ENCODE measurements at regions not wholly inside any gene's neighbourhood (a gene's known extent, or its start where the extent isn't known, plus 50 kb on each side); places are given as distances from the start of the nearest gene placed in this dataset.

DNA sequence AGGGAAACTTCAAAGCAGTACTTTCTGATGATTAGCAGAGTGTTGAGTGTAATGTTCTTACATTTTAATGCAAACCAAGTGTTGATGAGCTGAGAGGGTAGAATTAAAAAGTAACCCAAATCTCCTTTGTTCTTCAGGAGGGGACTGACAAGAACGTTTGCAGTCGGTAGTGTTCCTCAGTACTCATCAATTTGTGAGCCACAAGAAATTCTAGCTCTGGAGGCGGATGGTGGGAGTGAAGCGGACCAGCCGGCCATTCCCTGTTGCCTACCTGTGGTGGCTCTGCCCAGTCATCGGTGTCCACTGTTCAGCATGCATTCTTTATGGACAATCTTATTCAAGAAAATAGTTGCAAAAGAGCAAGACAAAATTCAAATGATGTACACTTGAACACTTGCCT lies 438.6 kb upstream of the POU3F3 start:
- H3K56ac ChIP-seq (ENCODE audit: insufficient read length, low read depth, low read length), result no peak overlapping the region
- no peak overlapping the region for H3K18ac ChIP-seq (ENCODE audit: insufficient read length, low read depth, low read length)
- H3K79me2 ChIP-seq (ENCODE audit: insufficient read depth, low read length), result no peaks in the 10 kb centered on the region
- no peak overlapping the region for H3K23ac ChIP-seq (ENCODE audit: insufficient read length, low read depth, low read length)
- H3K4me3 Mint-ChIP-seq, result no peak overlapping the region
- H4K8ac ChIP-seq (replicated peaks; ENCODE audit: insufficient read length, low read depth, low read length), result no peak overlapping the region
- no peak overlapping the region for H3T11ph ChIP-seq (ENCODE audit: low read length)
- H3K14ac ChIP-seq (ENCODE audit: insufficient read depth, low read length), result no peak overlapping the region
- DNase-seq, result peak; percentile 46
- H3K27me3 Mint-ChIP-seq (ENCODE audit: low read depth), result no peaks in the 10 kb centered on the region
- H3K27ac Mint-ChIP-seq, result 0 out of 7 replicates have a peak overlapping the region, but pooled peaks of 1 of the 3 experiments have one; percentile 50
- H2AFZ ChIP-seq (ENCODE audit: low read length), result no peak overlapping the region
- H3K23me2 ChIP-seq (ENCODE audit: insufficient read length, low read depth, low read length, poor library complexity, severe bottlenecking), result no peaks in the 10 kb centered on the region
- no peaks in the 10 kb centered on the region for H3K36me3 Mint-ChIP-seq (ENCODE audit: insufficient read depth in 1 of 3, low read depth in 3 of 3)
- H2BK12ac ChIP-seq (ENCODE audit: insufficient read length, low read depth, low read length), result no peak overlapping the region
- H3K9me3 ChIP-seq (ENCODE audit: control insufficient read depth, low read depth, low read length), result no peaks in the 10 kb centered on the region
- H3K4me1 ChIP-seq (ENCODE audit: insufficient read depth, low read length), result no peaks in the 10 kb centered on the region; the same call in 1 of the 2 replicates
- no peaks in the 10 kb centered on the region for H3K79me1 ChIP-seq (ENCODE audit: insufficient read depth, low read depth, low read length, poor library complexity, severe bottlenecking)
- no CpG with 5 or more reads among the region's 6 CpGs for WGBS (ENCODE audit: extremely low coverage, insufficient read length, low lambda C conversion rate)
- no peaks in the 10 kb centered on the region for H4K20me1 ChIP-seq (ENCODE audit: control insufficient read depth, insufficient read depth, insufficient read length)
- H4K5ac ChIP-seq (ENCODE audit: insufficient read length, low read depth, low read length), result no peak overlapping the region
- H2BK15ac ChIP-seq (ENCODE audit: low read depth, low read length), result no peak overlapping the region
- no peaks in the 10 kb centered on the region for H3K9me3 Mint-ChIP-seq
- H3K4me1 Mint-ChIP-seq, result peaks cover 27 to 28% of the 10 kb centered on the region in 2 experiments
- no peak overlapping the region for H2AK5ac ChIP-seq (ENCODE audit: insufficient read length, low read length)
- H2BK20ac ChIP-seq (ENCODE audit: low read depth, low read length, poor library complexity, severe bottlenecking), result no peak overlapping the region
- no peaks in the 10 kb centered on the region for H3K27me3 ChIP-seq (ENCODE audit: insufficient read depth, low read length)
- no peak overlapping the region for H2BK120ac ChIP-seq (ENCODE audit: low read depth, low read length, poor library complexity, severe bottlenecking)
- no peak overlapping the region for H4K91ac ChIP-seq (ENCODE audit: insufficient read length, low read depth, low read length)
- no peak overlapping the region for H2BK5ac ChIP-seq (ENCODE audit: insufficient read length, low read length)
- no peak overlapping the region for H3K27ac ChIP-seq (ENCODE audit: insufficient read length, low read depth, low read length)
- TF ChIP-seq, protein P1, sequence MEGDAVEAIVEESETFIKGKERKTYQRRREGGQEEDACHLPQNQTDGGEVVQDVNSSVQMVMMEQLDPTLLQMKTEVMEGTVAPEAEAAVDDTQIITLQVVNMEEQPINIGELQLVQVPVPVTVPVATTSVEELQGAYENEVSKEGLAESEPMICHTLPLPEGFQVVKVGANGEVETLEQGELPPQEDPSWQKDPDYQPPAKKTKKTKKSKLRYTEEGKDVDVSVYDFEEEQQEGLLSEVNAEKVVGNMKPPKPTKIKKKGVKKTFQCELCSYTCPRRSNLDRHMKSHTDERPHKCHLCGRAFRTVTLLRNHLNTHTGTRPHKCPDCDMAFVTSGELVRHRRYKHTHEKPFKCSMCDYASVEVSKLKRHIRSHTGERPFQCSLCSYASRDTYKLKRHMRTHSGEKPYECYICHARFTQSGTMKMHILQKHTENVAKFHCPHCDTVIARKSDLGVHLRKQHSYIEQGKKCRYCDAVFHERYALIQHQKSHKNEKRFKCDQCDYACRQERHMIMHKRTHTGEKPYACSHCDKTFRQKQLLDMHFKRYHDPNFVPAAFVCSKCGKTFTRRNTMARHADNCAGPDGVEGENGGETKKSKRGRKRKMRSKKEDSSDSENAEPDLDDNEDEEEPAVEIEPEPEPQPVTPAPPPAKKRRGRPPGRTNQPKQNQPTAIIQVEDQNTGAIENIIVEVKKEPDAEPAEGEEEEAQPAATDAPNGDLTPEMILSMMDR (conservative IDR thresholded peaks at IDR 0.05), result no peak
- no peak overlapping the region for H3K4ac ChIP-seq (ENCODE audit: low read depth, low read length)
- H3K4me2 ChIP-seq (ENCODE audit: insufficient read depth, insufficient read length, low read length), result no peak overlapping the region
- H3K9ac ChIP-seq (ENCODE audit: extremely low read depth, insufficient read length, low read length), result no peak overlapping the region

Data from H9 (cell line).